HG03097 (cell line): ENCODE measurements at regions not wholly inside any gene's neighbourhood (a gene's known extent, or its start where the extent isn't known, plus 50 kb on each side); places are given as distances from the start of the nearest gene placed in this dataset.
"Not testable (repeated sequence)": the region's sequence is repeated elsewhere in the genome, so short reads cannot be mapped to it uniquely, and the experiment has no call there.

Experiments used
- ATAC-seq: cut with Tn5 transposase; IDR thresholded peaks from one replicate; pipeline ENCODE4 v1.9.1; 2021; ENCODE audit not compliant: unreplicated experiment, low FRiP score

DNA sequence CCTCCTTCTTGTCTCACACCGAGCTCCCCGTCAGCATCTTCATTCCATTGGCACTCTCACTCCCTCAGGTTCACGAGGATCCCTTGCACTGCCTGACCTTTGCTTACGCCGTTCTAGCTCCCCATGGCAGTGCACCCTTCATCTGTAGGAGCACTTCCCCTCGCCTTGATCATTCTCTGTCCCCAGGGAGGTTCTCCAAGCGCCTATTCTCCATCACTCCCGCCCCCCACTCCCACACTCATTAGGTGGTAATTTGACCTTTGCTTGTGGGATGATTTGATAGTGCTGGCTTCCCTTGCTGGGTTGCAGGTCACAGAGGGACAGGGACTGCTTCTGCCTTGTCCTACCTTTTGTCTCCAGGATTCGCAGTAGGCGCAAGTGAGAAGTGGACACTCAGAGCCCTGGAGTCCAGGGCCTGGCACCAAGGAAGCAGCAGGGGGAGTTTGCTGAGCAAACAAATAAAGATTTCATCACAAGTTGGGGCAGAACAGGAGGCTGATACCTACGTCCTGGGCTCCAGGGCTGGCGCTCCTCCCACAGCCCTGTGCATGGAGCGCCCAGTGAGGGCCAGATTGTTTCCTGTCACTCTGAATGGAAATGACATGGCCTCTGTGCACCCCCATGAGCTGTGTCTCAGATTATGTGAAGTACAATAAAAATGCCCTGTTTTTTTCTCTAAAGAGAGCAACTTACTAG, 82.0 kb upstream of the RUNX3 start:
- no peak for ATAC-seq

DNA sequence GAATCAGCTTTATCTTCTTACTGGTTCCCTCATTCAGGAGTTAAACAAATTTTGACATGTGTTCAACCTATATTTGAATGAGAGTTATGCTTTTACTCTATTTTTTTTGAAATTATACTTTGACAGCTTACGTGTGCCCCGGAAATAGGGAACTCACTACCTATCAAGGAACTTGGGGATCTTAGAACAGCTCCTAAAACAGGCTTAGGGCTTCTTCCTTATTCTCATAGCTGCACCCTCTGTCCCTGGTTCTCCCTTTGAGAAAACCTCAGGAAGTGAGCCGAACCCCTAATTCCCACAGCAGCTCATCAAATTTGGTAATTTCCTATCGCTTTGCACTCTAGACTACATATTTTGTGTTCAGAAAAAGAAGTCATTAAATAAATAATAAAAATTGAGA, 81.2 kb upstream of the RUNX3 start:
- no peak for ATAC-seq

DNA sequence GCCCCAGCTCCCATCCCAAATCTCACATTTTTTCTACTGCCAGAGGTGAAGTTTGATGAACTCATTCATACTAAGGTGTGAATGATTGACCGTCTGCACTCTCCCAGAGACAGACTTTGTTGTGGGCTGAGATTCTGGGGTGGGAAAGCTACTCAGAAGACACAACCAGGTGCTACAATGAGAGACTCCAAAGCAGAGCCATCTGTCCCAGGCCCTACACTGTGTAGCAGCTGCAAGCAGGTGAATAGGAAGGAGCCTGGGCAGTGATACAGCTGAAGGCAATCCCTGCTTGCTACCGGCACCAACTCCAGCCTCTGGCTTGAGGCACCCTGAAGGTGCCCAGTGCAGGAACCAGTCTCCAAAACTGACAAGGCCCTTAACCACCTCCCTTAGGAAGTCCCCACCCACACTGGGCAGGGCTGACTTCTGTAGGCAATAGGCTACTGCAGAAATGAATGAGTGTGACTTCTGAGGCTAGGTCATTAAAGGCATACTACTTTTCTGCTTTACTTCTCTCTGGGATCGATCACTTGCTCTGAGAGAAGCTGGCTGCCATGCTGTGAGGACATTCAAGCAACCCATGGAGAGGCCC, 79.7 kb upstream of the RUNX3 start:
- ATAC-seq, result no peak

DNA sequence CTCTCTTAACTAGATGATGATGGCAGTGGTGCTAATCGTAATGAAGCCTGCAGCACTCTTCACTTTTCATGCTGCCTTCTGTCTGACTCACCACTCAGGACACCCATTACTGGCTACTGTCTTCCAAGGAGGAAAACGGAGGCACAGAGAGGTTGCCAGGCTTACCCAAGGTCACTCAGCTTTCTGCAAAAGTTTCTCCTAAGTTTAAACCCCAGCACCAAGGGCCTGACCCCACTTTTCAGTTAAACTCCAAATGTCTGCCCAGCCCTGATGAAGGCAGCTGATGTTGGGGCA, 78.1 kb upstream of the RUNX3 start:
- ATAC-seq, result no peak

DNA sequence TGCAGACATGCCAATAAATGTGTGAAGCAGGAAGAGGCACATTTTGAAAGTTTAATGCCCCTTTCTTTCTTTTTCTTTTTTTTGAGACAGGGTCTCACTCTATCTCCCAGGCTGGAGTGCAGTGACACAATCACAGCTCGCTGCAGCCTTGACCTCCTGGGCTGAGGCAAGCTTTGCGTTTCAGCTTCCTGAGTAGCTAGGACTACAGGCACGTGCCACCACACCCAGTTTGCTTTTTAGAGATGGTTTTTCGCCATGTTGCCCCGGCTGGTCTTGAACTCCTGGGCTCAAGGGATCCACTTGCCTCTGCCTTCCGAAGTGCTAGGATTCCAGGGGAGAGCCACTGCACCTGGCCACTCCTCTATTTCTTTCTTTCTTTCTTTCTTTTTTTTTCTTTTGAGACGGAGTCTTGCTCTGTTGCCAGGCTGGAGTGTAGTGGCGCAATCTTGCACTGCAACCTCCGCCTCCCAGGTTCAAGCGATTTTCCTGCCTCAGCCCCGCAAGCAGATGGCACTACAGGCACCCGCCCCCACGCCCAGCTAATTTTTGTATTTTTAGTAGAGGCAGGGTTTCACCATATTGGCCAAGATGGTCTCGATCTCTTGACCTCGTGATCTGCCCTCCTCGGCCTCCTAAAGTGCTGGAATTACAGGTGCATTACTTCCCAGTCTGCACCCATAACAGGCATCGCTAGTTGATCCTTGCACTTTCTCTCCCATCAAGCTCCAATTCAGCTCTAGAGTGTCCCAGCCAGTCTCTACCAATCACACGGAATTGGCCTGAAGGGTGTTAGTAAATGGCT, 77.5 kb upstream of the RUNX3 start:
- not testable (repeated sequence) for ATAC-seq

DNA sequence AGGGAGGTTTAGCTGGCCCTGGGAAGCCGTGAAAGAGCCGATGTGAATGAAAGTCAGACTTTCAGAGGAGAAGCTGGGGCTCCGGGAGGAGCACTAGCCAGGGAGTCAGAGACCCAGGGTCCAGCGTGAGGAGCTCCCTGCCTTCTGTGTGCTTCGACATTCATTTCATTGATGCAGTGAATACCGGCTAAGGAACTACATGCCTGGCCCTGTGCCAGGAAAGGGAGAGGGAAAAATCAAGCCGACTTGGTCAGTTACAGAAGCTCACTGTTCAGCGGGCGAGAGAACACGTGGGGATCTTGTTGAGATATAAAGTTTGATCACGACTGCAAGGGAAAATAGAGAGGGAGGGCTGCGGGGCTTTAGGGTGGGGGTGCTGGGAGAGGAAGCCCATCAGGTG, 76.7 kb upstream of the RUNX3 start:
- no peak for ATAC-seq

DNA sequence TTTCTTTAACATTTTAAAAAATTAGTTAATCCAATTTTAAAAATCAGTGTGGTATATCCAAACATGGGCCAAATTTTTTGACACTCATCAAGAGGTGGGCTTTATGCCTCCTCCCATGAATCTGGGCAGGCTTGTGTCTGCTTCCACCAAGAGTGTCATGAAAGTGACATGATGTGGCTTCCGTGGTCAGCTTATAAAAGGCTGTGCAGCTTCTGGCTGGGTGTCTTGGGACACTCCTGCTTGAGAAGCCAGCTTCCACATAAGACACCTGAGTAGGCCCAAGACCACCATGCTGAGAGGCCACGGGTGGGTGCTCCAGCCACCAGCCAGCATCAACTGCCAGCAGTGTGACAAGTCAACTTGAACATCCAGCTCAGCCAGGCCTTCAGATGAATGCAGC, 74.3 kb upstream of the RUNX3 start:
- ATAC-seq, result no peak

DNA sequence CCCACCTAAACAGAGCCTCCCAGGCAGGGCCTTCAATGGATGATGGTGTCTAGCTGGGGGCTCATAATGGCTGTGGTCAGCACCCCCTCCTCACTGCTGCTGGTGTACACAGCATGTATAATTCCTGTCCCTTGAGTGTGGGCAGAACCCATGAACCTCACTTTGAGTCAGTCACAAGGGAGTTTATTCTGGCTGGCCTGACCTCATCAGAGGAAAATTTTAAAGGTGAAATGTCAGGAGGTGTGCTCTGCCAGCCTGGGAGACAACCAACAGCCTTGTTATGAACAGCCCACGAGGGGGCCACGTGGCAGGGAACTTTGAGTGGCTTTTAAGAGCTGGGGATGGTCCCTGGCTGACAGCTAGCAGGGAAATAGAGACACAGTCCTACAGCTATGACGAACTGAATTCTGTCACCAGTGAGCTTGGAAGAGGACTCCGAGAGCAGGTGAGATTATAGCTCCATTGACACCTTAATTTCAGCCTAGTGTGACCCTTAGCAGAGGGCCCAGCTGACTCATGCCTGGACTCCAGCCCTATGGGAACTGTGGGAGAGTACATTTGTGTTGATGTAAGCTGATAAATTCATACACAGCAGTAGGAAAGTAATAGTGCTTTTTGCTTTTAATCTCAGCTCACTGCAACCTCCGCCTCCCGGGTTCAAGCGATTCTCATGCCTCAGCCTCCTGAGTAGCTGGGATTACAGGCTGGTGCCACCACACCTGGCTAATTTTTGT, 73.5 kb upstream of the RUNX3 start:
- no peak for ATAC-seq

DNA sequence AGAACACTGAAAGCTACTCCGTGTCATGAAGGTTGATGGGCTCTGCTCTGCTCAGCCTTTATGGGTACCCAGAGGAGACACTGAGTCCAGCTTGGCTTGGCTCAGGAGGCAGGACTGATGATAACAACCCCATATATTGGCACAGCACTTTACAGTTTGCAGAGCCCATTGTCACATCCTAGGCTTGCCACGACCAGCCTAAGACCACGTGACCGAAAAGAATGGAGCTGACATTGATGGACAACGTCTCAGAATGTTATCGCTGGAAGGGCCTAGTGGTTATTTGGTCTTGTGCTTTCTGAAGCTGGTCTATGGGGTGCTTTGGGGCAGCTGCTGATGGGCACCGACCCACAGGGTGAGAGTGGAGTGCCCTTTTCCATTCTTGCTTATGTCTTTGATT, 72.9 kb upstream of the RUNX3 start:
- ATAC-seq, result no peak

DNA sequence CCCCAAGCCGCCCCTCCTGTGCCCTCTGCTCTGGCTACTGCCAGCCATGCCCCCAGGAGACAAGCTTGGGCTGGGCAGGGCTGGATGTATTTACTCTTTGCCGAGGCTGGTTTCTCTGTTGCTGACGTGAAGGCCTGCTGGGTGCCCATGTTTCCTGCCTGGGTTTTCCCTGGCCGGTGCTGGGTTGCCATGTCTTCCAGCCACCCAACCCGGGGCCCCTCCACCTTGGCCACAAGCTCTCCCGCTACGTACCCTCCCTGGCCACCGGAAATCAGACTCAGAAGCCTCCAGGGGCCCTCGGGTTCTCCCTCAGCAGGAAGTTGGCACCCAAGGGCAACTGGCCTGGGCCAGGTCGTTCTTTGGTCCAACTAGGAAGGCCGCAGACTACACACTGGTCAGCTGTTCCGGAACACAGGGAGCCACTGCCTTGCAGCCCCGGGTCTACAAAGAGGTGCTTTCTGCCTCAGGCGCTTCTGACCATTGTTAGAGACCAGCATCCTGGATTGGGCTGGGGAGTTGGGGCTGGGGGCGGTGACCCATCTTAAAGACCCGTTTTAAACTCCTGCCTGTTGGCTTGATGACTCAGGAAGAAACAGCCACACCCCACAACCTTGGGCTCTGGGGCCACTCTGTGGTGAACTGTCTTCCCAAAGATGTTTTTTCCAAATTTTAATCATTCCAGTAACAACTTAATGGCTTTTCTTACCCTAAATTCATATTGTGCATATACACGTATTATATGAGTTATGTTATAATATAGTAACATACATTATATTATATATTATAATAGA, 71.2 kb upstream of the RUNX3 start:
- no peak for ATAC-seq

DNA sequence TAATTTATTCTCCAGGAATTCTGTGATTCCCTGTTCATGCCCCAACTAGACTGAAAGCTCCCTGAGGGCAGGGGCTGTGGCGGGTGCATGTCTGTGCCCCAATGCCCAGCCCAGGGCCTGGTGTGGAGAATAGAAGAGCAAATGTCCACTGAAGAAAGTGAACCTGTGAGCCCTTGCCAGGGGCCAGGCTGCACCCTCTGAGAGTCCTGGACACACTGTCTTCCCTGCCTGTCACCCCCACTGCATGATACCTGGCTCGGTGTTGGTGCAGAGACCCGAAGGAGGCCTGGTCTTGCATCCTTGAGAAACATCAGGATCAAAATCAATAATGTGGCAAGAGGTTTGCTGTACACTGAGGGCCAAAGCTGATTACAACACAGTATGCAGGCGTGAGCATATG, 69.8 kb upstream of the RUNX3 start:
- ATAC-seq, result no peak

DNA sequence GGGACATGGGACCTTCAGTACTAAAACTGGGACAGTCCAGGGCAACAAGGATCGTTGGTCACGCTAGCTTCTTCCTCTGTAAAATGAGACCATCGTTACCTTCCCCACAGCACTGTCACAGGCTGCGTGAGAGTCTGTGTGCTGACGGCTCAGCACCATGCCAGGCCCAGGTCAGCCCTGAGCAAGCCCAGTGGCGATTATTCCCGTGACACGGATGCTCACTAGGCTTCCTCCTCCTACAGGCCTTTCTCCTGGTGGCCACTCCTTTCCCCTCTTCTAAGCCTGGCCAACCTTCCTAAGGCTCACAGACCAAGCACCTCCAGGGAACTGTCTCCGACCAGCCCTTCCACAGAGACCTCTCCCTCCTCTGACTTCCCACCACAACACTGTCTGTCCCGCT, 69.3 kb upstream of the RUNX3 start:
- no peak for ATAC-seq

DNA sequence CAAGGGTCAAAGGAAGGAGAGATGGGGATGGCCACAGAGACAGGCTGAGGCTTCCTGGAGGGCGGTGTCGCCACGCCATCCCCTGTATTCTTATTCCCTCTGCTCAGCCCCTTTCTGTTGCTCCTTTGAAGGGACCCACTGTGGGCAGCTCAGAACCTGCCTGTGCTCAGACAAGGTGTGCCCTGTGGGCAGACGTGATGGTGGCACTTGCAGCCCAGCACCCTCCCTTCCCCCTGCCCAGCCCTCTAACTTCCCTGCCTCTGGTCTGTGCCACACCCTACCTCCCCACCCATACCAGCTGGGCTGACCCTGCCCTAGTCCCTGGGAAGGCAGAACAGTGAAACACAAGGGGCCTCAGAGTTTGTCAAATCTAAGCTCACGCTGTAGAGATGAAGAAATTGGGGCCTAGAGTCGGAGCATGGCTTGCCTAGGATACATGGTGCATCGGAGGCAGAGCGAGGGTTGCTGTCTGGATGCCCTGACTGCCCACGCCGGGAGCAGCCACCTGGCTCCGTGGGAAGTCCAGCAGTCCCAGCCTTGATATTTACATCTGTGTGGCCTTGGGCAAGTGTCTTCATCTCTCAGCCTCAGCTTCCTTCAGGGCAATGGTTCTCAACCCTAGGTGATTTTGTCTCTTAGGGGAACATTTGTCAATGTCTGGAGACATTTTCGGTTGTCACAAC, 68.6 kb upstream of the RUNX3 start:
- no peak for ATAC-seq

DNA sequence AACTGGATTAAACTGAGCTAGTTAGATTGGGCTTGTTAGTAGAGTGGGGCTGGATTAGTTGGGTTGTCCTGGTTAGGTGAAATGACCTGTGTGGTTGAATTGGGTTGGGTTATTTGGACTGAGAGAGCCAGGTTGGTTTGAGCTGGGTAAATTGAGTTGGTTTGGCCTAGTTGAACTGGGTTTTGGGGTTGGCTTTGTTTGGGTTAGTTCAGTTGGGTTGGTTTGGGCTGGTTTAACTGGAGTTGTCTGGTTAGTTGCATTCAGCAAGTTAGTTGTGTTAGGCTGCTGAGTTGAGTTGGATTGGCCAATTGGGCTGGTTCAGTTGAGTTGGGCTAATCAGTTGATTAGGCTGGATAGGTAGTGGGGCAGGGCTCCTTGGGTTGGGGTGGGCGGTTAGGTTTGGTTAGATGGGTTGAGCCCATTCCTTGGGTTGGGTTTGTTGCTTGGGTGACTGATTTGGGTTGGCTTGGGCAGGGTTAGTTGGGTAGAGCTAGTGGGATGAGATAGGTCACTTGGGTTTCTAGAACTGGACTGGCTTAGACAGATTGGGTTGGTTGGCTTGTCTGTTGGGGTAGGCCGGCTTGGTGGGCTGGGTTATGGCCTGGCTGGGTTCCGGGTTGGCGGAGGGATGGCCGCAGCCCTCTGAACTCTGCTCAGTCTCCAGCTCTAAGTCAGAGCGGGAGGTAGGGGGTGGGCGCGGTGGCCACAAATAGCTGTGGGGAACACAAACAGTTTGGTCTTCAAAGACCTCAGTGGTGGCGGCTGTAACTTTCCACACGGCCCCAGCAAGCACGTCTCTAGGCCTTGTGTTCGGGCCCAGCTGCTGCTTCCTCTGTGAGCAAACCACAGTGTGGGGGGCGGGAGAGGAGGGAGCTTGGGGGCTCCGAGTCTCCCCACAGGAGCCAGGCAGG, 67.2 kb upstream of the RUNX3 start:
- no peak for ATAC-seq

DNA sequence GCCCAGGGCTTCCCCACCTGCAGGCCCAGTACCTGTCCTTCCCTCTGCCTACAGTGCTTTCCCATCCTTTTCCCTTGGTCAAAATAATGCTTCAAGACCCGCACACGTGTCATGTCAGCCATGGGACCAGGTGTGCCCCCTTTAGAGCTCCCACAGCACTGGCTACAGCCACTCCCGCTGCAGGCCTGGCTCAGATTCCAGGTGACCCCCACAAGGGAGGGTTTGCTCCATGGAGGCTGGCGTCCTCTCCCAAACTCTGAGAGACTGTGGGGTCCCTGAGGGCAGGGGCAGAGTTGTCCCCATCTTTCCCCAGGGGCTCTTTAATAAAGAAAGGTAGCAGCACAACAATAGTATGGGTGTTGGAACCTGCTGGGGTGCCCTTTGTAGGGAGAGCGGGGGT, 66.4 kb upstream of the RUNX3 start:
- no peak for ATAC-seq

DNA sequence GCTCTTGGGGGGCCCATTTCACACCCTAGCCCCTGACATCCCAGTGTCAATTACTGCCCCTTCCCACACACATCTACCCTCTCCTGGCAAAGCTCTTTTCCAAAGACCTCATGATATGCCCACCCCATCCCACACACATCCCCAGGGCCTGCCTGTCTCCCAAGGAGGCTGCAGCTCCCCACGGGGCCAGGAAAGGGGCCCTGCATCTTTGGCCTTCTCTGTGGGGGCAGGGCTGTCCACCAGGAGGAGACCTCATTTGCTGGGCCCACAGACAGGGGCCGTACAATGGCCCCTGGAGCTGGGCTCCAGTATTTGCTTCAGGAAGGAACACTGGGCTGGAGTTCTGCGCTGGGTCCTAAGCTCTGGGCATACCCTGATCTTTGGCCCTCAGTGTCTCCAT, 65.6 kb upstream of the RUNX3 start:
- no peak for ATAC-seq

DNA sequence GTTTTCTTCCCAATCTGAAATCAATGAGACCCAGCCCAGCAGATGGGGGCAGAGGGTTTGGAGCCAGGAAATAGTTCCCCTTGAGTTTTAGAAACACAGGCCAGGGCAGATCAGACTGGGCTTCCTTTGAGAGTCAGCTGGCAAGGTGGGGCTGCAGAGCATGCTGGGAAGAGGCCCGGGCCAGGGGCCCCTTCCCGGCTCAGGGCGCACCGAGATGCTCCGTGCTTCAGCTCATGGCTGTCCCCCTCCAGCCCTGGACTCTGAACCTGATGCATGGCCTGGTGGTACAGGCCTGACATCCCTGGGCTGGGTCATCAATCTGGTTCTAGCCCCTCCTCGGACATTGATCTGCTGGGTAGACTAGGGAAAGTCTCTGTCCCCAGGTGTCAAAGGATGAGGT, 65.1 kb upstream of the RUNX3 start:
- ATAC-seq, result no peak

DNA sequence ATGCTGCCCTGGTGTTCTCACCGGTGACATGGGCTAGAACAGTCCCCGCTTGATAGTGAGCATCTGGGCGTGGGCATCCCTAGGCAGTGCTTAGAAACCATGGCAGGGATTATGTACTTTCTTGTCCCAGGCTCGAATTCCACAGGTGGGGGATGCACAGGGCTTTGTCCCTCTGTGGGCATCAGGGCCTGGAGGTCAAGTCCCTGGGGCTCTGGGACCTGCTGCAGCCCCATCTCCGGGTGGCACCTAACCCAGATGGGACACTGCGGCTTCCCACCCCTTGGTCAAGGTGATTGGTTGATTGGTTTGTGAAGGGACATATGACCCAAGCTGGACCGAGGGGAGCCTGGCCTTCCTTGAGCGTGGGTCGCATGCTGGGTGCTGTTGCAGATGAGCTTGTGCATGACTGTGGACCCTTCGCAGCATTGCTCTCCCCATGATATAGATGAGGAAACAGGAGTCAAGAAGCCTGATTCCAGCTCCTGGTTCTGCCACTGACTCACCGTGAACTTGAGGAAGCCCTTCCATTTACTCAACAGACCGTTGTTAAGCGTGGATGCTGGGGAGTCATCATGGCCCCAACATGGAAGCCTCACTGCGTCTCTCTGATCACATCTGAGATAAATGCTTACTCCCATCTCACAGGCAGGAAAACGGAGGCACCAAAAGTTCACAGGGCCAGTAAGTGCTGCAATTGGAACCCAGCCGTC, 64.0 kb upstream of the RUNX3 start:
- ATAC-seq, result no peak
